Smooth muscle cell (in vitro differentiated cells): ENCODE measurements at regions not wholly inside any gene's neighbourhood (a gene's known extent, or its start where the extent isn't known, plus 50 kb on each side); places are given as distances from the start of the nearest gene placed in this dataset.

Source experiments
- DNase-seq: peaks from one replicate; lab custom pipeline; 2025; ENCODE audit not compliant: unreplicated experiment; lab: John Stamatoyannopoulos, UW
- H2AFZ ChIP-seq: fragments of 200-600 bp; sonication (generic); 2 replicates; pipeline ENCODE4 v1.6.0; 2016; ENCODE audit warnings: antibody characterized with exemption, low read depth, mild to moderate bottlenecking
- H3F3A ChIP-seq: fragments of 200-600 bp; sonication (generic); 2 replicates; pipeline ENCODE4 v1.6.0; 2017; ENCODE audit warnings: antibody characterized with exemption, low read depth
- H3K27ac ChIP-seq: fragments of 200-600 bp; sonication (generic); 2 replicates; pipeline ENCODE4 v1.5.1; 2016; ENCODE audit warnings: low read depth, mild to moderate bottlenecking
- H3K27me3 ChIP-seq: fragments of 200-600 bp; sonication (generic); 2 replicates; pipeline ENCODE4 v1.6.1; 2016; ENCODE audit warnings: low read depth, mild to moderate bottlenecking
- H3K36me3 ChIP-seq: fragments of 200-600 bp; sonication (generic); 2 replicates; pipeline ENCODE4 v1.5.1; 2016; ENCODE audit warnings: low read depth
- H3K4me1 ChIP-seq: fragments of 200-600 bp; sonication (generic); 2 replicates; pipeline ENCODE4 v1.5.1; 2016; ENCODE audit warnings: low read depth
- H3K4me2 ChIP-seq: fragments of 200-600 bp; sonication (generic); 2 replicates; pipeline ENCODE4 v1.6.0; 2016; ENCODE audit warnings: mild to moderate bottlenecking
- H3K4me3 ChIP-seq: fragments of 200-600 bp; sonication (generic); 2 replicates; pipeline ENCODE4 v1.5.1; 2016; ENCODE audit warnings: mild to moderate bottlenecking
- H3K79me2 ChIP-seq: fragments of 200-600 bp; sonication (generic); 2 replicates; pipeline ENCODE4 v1.6.0; 2016; ENCODE audit warnings: low read depth, mild to moderate bottlenecking
- H3K9ac ChIP-seq: fragments of 200-600 bp; sonication (generic); 2 replicates; pipeline ENCODE4 v1.6.0; 2016; ENCODE audit warnings: low read depth
- H3K9me3 ChIP-seq: fragments of 200-600 bp; sonication (generic); replicated peaks from 2 replicates; pipeline ENCODE4 v1.5.1; 2016; ENCODE audit warnings: low read depth
- H4K20me1 ChIP-seq: fragments of 200-600 bp; sonication (generic); 2 replicates; pipeline ENCODE4 v1.6.0; 2016; ENCODE audit warnings: low read depth
- WGBS: methylation state at CpG from one replicate; pipeline ENCODE4 v1.1.7; 2016; ENCODE audit warnings: low lambda C conversion rate; 5-methylcytosine and 5-hydroxymethylcytosine counted together
- TF ChIP-seq, protein P1 (sequence below): fragments of 200-600 bp; sonication (generic); IDR thresholded peaks from 2 replicates; pipeline ENCODE4 v1.5.1; 2017; ENCODE audit warnings: borderline replicate concordance, mild to moderate bottlenecking, antibody characterized with exemption; ENCODE audit not compliant: insufficient read depth, poor library complexity, severe bottlenecking

DNA sequence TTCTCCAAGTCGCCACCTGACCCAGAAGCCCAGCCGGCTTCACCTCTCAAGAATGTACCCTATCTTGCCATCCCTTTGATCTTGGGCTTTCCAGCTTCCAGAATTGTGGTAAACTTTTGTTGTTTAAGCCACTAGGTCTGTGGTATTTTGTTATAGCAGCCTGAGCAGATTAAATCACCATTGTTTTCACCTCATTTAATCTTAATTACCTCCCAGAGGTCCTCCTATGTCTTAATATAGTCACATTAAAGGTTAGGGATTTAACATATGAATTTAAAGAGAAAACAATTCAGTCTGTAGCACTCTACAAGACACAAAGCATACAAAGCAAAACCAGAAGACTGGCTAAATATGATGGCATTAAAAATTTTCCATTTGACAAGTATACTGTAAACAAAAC, 123.4 kb upstream of the CADM2 start:
- no peaks in the 10 kb centered on the region for H3K4me1 ChIP-seq
- H3K4me2 ChIP-seq: no peak overlapping the region
- H3K36me3 ChIP-seq: no peaks in the 10 kb centered on the region
- no peak overlapping the region for H3K4me3 ChIP-seq
- no peaks in the 10 kb centered on the region for H4K20me1 ChIP-seq
- H2AFZ ChIP-seq: no peak overlapping the region
- H3K9me3 ChIP-seq: no peaks in the 10 kb centered on the region
- no peak overlapping the region for H3K27ac ChIP-seq
- 85% methylated on average over 2 of the region's 2 CpGs for WGBS
- DNase-seq: no peak
- H3K9ac ChIP-seq: no peak overlapping the region
- TF ChIP-seq, protein P1, sequence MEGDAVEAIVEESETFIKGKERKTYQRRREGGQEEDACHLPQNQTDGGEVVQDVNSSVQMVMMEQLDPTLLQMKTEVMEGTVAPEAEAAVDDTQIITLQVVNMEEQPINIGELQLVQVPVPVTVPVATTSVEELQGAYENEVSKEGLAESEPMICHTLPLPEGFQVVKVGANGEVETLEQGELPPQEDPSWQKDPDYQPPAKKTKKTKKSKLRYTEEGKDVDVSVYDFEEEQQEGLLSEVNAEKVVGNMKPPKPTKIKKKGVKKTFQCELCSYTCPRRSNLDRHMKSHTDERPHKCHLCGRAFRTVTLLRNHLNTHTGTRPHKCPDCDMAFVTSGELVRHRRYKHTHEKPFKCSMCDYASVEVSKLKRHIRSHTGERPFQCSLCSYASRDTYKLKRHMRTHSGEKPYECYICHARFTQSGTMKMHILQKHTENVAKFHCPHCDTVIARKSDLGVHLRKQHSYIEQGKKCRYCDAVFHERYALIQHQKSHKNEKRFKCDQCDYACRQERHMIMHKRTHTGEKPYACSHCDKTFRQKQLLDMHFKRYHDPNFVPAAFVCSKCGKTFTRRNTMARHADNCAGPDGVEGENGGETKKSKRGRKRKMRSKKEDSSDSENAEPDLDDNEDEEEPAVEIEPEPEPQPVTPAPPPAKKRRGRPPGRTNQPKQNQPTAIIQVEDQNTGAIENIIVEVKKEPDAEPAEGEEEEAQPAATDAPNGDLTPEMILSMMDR: no peak
- no peaks in the 10 kb centered on the region for H3F3A ChIP-seq
- no peaks in the 10 kb centered on the region for H3K79me2 ChIP-seq
- H3K27me3 ChIP-seq: no peaks in the 10 kb centered on the region

DNA sequence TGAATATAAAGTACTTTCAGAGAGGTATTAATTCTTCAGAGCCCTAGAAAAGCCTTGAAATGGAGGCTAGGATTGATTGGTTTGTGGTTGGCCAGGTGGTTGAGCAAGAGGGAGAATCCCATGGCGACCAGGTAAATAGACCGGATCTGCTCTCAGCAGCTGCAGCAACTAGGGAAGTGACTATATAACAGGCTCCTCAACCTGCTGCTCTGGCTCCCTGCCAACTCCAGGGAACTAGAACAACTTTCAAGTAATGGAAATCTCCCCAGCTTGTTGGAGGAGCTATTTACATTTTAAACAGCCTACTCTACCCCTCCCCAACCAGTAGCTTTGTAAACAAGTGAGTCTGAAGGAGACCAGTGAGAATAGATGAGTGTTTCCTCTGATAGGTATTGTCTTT, 121.8 kb upstream of the CADM2 start:
- H3F3A ChIP-seq: no peaks in the 10 kb centered on the region
- no peaks in the 10 kb centered on the region for H3K27me3 ChIP-seq
- no peak overlapping the region for H3K4me2 ChIP-seq
- no peak overlapping the region for H2AFZ ChIP-seq
- H3K4me3 ChIP-seq: no peak overlapping the region
- H3K27ac ChIP-seq: no peak overlapping the region
- H3K36me3 ChIP-seq: no peaks in the 10 kb centered on the region
- DNase-seq: no peak
- TF ChIP-seq, protein P1: no peak
- H3K79me2 ChIP-seq: no peaks in the 10 kb centered on the region
- 21% methylated on average over 2 of the region's 2 CpGs for WGBS
- H3K9me3 ChIP-seq: no peaks in the 10 kb centered on the region
- H3K4me1 ChIP-seq: no peaks in the 10 kb centered on the region
- no peaks in the 10 kb centered on the region for H4K20me1 ChIP-seq
- no peak overlapping the region for H3K9ac ChIP-seq

DNA sequence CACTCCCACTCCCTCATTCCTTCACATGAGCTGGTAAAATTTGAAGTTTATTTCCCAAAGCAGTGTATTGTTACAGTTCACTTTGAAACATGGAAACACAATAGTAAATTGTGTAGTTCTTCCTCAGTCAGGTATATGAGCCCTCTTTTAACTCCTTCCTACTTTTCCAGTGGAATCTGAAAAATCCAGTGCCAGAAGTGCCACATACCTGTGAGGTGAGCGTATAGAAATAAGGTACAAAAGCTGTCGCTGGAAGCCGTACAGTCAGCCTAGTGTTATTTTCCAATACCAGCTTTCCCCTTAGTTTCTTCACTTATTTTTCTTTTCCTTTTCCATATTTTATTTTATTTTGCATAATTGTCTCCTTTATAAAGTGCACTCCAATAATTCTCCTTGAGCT, 81.7 kb upstream of the CADM2 start:
- Histone ChIP-seq H3K4me2 (no peak overlapping the region), H3K36me3 (no peaks in the 10 kb centered on the region), H3K4me3 (no peak overlapping the region), H2AFZ (no peak overlapping the region), H3K4me1 (no peaks in the 10 kb centered on the region), H3K9me3 (no peaks in the 10 kb centered on the region), H3K79me2 (no peaks in the 10 kb centered on the region), H4K20me1 (no peaks in the 10 kb centered on the region), H3K9ac (no peak overlapping the region), H3K27me3 (no peaks in the 10 kb centered on the region), H3K27ac (no peak overlapping the region), H3F3A (no peaks in the 10 kb centered on the region)
- TF ChIP-seq, protein P1: no peak
- 76% methylated on average over 3 of the region's 3 CpGs for WGBS
- DNase-seq: no peak

DNA sequence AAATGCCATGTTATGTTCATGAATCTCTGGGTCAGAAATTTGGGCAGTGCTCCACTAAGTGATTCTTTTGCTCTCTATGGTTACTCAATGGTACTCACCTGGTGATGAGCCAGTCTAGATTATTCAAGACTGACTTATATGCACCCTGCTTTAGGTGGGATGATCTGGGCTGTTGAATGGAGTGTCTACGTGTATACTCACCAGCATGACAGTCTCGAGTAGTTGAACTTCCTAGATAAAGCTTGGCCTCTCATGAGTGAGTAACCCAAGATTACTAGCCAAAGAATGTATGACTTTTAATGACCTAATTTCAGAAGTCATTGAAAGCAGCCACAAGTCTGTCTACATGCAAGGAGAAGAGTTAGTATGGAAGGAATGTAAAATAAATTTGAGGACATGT, 77.5 kb upstream of the CADM2 start:
- Histone ChIP-seq H3K27ac (peak overlapping the region; percentile 19), H3K9ac (no peak overlapping the region), H3K4me1 (no peaks in the 10 kb centered on the region), H3K27me3 (no peaks in the 10 kb centered on the region), H3K4me3 (no peak overlapping the region), H3K36me3 (no peaks in the 10 kb centered on the region), H3K79me2 (no peaks in the 10 kb centered on the region), H2AFZ (no peak overlapping the region), H3F3A (no peaks in the 10 kb centered on the region), H3K4me2 (no peak overlapping the region), H4K20me1 (no peaks in the 10 kb centered on the region), H3K9me3 (no peaks in the 10 kb centered on the region)
- no peak for DNase-seq
- 59% methylated on average over 2 of the region's 2 CpGs for WGBS
- TF ChIP-seq, protein P1: no peak
